ENCODE measurements at regions not wholly inside any gene's neighbourhood (a gene's known extent, or its start where the extent isn't known, plus 50 kb on each side); places are given as distances from the start of the nearest gene placed in this dataset.

DNA sequence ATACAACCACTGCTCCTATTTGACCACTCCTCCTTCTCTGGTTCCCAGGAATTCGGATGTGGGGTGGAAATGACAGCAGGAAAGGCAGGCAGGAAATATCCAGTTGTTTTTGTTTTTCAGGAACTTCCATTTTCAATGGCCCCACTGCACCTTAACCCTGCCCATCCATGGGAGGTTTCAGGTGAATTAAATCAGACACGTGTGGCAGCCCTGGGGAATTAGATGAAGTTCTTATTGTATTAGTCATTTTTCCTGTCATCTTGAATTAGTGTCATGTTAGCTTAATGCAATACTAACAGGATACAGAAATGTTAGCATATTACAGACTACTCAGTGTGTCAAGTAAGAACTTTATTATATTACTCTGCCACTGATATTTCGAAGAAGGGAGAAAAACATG is 146.4 kb downstream of the CHD9NB start:
- DNase-seq (no peak), ATAC-seq (no peak)
- intact Hi-C loops (cut with DNase I, micrococcal nuclease) = loop anchor here in 1 of 2 donors (5.0 kb wide), 1 partner anchor 714 kb away; no protein-coding TSS in a partner anchor

DNA sequence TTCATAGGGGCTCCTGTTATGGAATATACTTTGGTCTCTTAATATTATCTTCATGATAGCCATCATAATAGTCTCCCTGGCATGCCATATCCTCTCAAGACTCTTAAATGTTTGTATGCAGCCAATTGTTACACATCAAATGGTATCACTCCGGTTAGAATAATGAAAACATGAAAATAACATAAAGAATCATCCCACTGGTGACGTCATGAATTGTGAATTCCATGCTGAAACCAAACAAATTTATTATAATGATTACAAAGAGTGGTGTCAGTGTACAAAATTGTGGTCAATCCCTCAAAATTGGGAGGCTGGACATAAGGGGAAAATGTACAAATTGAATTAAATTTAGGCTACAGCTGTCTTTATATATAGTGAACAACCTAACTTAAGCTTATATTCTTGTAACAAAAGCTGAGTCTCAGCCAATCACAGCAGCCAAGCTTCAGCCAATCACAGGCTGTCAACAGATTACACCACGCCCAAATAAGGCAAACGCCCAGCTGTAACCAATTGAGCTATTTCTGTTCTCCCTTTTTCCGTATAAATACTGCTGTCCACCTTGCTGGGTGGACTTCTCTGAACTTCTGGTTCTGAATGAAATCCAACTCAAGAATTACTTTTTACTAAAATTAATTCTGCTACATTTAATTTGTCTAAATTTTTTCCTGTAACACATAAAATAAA is 156.1 kb downstream of the CHD9NB start:
- ATAC-seq (no peak), DNase-seq (no peak)
- intact Hi-C loops (cut with DNase I, micrococcal nuclease) = no loop called here

DNA sequence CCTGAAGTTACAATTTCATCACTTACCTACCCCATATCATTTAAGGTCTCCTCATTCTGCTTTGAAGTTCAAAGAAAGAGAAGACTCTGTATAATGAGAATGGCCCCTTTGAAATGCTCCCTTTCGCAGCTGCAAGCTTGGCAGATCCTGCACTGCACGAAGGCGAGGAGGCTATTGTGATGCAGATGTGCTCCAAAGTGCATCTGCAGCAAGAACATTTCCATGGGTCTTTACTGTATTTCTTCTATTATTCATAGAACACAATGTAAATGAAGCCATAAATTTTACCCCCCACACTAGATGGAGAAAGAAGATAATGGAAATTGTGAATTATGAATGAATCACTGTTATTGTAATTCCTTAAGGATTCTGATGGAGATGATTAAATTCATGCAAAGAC is 178.7 kb downstream of the CHD9NB start:
- intact Hi-C loops (cut with DNase I, micrococcal nuclease) = no loop called here
- DNase-seq = no peak
- no peak for ATAC-seq

DNA sequence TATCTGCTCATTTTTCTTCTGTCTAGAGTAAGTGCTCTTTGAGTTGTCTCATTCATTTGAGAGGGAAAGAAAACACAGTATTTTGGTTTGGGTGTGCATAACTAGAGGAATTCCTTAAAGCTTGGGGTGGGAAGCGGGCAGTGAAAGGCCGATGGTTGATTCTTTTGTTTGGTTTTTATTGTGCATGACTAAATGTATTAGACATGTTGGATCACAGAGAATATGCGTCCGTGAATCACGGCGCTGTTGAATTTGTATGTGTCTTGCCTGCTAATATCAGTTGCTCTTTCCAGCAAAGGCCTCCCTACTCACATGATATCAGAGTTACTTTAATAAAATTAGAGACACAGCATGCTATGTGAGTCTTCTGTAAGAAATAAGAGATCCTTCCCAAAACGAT is 180.0 kb downstream of the CHD9NB start:
- ATAC-seq (no peak), DNase-seq (no peak)
- intact Hi-C loops (cut with DNase I, micrococcal nuclease) = no loop called here

DNA sequence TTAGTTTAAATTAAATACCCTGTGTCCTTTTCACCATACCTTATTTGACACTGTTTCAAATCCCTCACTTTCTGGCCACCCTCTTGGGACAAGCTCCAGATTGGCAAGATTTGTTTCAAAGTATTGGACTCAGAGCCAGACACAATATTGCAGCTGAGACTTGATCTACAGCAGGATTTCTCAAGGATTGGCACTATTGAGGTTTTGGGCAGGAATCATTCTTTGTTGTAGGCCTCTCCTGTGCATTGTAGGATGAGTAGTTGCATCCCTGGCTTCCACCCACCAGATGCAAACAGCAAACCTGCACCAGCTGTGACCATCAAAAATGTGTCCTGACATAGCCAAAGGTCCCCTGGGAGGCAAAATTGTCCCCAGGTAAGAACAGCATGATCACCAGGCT is 181.2 kb downstream of the CHD9NB start:
- intact Hi-C loops (cut with DNase I, micrococcal nuclease) = no loop called here
- no peak for DNase-seq
- ATAC-seq = no peak

DNA sequence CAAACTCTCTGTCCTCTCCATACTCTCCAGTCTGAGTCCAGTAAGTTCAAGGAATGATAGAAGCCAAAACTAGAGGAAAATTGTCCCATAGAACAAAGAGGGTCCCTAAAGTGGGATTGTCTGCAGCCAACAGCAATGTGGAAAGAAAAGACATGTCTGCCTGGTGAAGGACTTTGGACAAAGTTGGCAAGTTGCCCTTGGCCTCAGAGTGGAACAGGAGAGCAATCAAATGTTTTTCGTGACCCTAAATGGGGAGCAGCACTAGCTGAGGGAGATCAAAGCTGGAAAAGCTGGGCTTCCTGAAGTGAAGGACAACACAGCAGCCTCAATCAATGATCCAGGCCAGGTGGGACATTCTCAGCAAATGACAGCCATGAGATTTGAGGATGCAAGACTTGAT is 183.5 kb downstream of the CHD9NB start:
- no peak for DNase-seq
- intact Hi-C loops (cut with DNase I, micrococcal nuclease) = no loop called here
- no peak for ATAC-seq

DNA sequence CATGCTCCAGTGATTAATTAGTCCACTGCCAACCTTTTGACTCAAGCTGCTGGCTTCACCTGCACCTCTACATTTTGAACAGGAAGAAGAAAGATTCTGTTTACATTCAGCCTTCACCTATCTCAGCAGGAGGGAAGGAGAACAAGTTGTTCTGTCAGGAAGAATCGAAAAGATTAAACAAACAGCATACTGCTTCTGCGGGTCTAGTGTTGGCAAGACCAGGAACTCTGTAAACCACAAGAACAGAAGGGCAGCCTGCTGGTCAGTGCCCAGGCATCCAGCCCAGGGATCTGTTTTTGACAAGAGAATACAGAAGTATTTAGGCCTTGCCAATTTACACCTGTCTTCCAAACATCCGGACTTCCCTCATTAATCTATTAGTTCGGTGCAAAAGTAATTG is 189.7 kb downstream of the CHD9NB start:
- intact Hi-C loops (cut with DNase I, micrococcal nuclease) = no loop called here
- no peak for DNase-seq
- ATAC-seq = no peak

DNA sequence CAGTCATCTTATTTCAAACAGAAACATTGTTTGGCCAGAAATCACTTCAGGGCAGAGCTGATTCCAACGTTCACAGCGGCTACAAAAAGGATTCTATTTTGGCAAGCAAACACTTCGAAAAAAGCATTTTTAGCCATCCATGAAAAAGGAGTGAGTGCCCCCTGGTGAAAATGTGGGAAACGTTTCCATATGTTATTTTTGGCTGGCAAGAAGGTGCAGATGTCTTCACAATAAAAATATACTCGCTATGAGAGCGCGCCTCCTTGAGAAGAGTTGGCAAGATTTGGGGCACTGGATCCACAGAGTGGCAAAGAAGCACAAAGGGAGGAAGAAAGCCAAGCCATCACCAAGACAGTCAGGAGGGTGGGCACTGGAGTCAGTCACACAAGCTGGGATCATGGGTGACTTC is 191.1 kb downstream of the CHD9NB start:
- ATAC-seq = peak; percentile 64
- intact Hi-C loops (cut with DNase I, micrococcal nuclease) = no loop called here
- peak in 1 of 2 donors; percentile 8 for DNase-seq

DNA sequence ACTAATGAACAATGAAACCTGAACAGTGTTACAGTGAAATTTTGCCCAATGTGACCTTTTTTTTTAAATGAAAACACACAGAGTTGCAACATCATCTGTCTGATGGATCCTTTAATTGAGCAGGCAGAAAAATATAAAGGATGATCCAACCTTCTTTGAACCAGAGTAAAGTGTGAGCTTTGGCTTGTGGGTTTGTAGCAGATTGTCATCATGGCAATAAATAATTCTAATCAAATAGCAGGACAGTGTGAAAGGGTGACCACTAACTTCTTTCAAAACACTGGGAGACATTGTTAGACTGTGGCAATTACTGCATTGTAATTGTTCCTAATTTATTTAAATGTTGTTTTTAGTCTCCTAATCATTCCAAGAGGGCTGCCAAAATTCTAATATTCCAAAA is 197.2 kb downstream of the CHD9NB start:
- intact Hi-C loops (cut with DNase I, micrococcal nuclease) = no loop called here
- ATAC-seq (no peak), DNase-seq (no peak)

DNA sequence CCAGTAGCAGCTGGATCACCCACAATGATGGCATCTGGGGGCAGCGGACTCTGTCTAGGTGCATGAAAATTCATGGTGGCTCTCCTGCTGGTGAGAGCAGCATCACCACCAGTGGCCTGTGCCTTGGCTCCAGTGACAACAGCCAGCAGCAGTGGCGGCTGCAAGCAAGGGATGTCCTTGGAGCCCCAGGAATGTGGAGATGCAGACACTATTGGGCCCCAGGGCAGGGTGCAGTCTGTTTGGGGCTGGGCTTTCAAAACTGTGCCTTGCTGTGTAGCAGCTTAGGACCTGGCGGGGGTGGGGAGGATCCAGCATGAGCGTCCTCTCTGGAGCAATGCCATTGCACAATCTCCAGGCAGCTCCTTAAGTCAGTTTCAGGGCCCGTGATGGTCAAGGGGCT is 199.7 kb downstream of the CHD9NB start:
- intact Hi-C loops (cut with DNase I, micrococcal nuclease) = no loop called here
- DNase-seq = no peak
- no peak for ATAC-seq

DNA sequence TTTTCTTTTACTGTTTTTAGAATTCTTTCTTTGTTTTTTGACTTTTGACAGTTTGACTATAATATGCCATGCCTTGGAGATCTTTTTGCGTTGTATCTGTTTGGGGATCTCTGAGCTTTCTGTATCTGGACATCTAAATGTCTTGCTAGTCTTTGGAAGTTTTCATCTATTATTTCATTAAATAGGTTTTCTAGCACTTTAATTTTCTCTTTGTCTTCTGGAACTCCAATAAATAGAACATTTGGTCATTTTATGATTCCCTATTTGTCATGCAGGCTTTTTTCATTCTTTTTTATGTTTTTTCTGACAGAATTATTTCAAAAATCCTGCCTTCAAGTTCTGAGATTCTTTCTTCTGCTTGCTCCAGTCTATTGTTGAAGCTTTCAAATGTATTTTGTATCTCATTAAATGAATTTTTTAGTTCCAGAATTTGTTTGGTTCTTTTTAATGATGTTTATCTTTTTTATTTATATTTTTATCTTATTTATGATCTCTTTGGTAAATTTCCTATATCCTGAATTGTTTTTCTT is 201.4 kb downstream of the CHD9NB start:
- intact Hi-C loops (cut with DNase I, micrococcal nuclease) = no loop called here
- DNase-seq = no peak
- ATAC-seq = no peak

DNA sequence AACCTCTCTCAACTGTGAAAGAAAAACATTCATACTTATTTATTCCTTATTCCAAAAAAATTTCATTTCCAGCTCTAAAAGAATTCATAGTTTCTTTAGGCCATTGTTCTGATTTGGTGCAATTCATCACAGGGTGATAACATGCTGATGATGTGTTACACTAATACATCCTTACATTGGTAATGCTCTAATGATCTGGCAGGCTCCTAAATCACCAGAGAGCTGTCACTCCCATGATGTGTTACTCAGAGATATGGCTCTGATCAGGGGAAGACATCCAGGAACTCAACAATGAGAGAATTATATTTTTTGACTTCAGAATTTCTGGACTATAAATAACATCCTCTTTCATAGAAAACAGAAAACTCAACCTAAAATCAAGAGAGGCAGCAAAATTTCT is 209.3 kb downstream of the CHD9NB start:
- DNase-seq (no peak), ATAC-seq (no peak)
- intact Hi-C loops (cut with DNase I, micrococcal nuclease) = no loop called here

DNA sequence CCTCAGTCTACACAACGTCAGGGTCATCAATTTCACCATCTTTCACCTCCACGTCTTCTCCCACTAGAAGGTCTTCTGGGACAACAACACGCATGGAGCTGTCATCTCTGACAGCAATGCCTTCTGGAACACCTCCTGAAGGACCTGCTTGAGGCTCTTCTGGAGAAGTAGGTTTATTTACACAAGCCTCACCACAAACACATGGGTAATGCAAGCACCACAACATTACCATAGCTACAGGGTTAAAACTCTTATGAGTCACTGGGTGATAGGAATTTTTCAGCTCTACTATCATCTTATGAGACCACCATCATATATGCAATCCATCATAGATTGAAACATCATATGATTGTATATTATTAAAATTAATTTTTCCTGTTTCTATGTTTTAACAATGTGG is 215.4 kb downstream of the CHD9NB start:
- intact Hi-C loops (cut with DNase I, micrococcal nuclease) = no loop called here
- no peak for DNase-seq
- no peak for ATAC-seq

DNA sequence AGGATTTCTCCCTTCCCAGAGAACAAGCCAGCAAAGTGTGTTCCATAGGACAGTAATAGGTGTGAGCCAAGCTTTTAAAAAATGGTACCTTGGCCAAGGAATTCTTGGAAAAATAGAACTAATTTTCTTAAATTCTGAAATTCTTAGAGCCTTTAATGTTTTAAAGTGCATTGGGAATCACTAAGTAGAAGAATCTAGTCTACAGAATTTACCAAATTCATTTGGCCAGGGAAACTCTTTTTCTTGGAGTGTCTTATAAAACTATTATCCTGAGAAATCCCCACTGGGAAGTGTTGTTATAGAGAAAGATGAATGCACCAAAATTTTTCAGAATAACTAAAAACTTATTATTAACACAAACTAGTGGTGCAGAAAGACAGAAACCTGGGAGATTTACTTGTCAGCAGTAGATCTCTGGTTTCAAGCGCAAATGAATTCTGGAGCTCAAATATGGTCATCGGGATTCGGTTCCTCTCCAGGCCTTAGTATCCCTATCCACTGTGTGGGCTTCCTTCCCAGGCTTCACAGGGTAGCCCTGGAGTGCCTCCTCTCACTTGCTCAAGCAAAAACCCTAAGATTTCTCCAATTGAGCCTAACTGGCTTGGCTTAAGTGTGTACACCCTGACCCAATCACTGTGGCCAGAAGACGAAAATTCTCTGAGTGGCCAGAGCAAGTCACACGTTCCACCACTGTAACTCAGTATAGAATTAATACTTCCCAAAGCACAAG is 217.8 kb downstream of the CHD9NB start:
- intact Hi-C loops (cut with DNase I, micrococcal nuclease) = no loop called here
- no peak for DNase-seq
- ATAC-seq = no peak

DNA sequence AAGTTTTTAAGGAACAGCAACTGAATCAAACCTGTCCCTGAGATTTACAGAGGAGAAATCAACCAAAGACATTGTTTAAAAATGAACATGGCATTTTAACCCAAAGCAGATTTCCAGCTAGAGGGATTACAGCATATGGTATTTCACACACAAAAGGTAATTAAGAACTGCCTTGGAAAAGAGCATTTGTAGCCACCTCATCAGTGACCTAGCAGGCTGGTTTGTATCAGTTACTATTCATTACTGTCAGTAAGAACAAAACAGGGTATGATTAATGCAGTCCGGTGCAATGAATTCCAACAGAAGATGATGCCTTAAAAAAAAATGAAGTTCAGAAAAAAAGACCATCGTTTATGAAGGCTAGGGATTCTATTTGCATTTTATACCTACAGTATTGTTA is 219.9 kb downstream of the CHD9NB start:
- ATAC-seq = no peak
- intact Hi-C loops (cut with DNase I, micrococcal nuclease) = no loop called here
- no peak for DNase-seq

DNA sequence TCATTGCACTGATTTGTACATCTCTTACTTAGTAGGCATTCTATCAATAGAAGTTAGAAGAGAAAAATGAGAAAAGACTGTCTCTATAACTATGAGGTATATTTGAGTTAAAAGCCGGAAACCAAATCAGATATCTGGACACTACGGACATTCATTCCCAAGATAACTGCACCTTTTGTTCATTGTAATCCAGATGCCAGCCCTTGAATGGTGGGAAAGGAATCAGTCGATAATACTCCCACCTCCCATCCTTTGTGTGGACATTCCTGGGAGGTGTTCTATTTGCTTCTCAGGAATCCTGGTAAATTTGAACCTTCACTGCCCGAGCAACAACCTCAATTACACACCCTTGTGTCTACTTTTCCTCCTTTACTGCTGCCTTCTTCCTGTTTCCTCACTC is 225.2 kb downstream of the CHD9NB start:
- no peak for ATAC-seq
- intact Hi-C loops (cut with DNase I, micrococcal nuclease) = no loop called here
- no peak for DNase-seq

DNA sequence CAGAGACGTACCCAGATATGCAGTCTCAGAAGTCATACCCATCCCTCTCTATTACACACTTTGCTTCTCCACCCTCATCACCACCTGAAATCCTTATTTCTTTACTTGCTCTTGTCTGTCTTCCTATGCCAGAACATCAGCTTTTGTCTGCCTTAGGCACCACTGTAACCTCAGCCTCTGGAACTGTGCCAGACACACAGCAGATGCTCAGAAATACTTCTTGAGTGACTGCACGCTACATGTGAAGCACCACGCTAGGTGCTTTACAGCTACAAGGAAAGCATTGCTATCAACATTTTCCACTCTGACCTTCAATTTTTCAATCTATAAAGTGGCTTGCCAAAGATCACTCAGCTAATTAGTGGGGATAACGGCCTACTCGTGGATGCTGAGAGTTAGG is 226.8 kb downstream of the CHD9NB start:
- ATAC-seq (no peak), DNase-seq (peak in 1 of 2 donors; percentile 4)
- intact Hi-C loops (cut with DNase I, micrococcal nuclease) = no loop called here

DNA sequence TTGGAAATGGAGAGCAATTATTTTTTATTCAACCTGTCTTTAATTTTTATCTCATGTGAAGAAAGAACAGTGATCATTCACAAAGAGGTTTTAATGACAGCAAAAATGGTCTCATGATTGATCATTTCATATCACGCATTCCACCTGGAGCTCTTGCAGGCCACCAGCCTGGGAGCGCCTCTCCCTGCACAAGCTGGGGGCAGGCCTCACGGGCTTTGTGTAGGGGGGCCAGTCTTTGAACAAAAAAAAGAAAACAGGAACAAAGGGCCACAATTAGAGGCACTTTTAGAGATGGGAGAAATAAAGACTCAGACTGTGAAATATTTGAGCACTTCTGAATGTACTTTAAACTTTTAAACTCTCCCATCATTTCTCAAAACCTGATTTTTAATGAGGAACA is 232.9 kb downstream of the CHD9NB start:
- intact Hi-C loops (cut with DNase I, micrococcal nuclease) = no loop called here
- DNase-seq = no peak
- ATAC-seq = no peak

DNA sequence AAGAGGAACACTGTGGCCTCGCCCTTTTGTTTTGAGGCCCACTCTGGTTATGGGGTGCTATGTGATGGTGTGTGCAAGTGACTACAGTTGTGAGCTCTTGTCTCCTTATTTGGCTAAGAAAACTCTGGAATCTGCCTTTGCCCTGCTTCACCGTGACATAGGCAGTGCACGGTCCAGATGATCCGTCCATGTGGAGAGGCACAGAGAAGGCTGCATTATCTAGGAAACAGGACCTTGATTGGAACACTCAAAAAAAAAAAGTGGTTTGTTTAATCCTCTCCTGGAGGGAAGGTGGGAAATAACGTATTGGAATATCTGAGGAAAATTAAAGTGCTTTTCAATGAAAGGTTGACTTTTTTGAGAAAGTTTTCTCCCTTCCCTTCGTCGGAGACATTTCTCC is 233.3 kb downstream of the CHD9NB start:
- no peak for DNase-seq
- intact Hi-C loops (cut with DNase I, micrococcal nuclease) = no loop called here

DNA sequence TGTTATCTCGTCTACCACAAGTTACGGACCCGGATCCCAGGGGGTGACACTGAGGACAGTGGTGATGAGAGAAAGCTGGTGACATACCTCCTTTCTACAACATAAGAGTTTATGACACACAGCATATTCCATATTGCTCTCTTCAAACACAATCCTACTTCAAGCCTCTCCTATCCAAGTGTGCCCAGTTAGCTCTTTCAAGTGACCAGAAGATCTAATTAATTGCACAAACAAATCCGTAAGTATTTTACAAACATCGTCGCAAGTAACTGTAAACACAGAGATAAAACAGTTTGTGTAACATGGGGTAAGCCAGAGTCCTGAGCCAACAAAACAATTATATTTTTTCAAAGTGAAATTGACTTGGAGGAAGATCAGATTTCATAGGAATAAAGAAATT is 235.0 kb downstream of the CHD9NB start:
- intact Hi-C loops (cut with DNase I, micrococcal nuclease) = no loop called here
- DNase-seq (no peak), ATAC-seq (no peak)

More for the DNA sequence above, 233.3 kb downstream of the CHD9NB start:
- no peak for ATAC-seq

DNA sequence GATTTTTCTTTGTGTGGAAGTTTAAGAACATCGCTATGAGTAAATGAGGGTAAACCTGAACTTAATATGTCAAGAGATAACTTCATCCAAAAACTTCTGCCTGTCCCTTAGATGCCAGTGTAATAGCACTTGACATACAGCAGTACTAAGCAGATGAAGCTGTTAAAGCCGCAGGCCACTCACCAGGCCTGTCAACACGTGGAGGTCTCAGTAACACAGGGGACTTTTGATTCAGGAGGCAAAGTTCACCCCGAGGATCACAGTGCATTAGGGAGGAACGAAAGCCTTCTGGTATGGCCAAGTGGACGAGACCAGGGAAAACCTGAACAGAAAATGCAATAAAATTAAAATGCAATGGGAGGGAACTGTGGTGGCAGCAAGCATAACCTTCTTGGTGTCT is 235.7 kb downstream of the CHD9NB start:
- intact Hi-C loops (cut with DNase I, micrococcal nuclease) = no loop called here
- ATAC-seq (no peak), DNase-seq (no peak)
